ENCODE measurements at regions not wholly inside any gene's neighbourhood (a gene's known extent, or its start where the extent isn't known, plus 50 kb on each side); places are given as distances from the start of the nearest gene placed in this dataset.

DNA sequence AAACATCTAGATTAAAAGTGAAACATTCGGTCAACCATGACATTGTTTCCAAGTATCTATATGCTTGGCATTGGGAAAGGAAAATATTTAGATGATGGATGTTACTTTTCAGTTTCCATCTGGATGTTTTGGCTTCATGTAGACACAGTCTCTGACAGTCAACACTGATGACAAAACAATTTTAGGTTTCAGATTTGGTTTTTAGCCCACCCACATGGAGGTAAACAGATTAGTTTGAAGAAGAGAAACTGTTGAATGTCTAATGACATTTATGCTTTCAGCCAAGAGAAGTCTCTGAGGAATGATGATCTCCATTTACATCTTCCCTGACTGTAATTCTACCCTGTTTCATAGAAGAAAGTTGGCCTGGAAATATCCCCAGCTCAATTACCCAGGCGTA, 379.1 kb downstream of the SLITRK6 start:
- TF ChIP-seq EZH2phosphoT487 (IDR thresholded peaks at IDR 0.05; ENCODE audit: borderline replicate concordance, low read length) (no peak), EZH2 (IDR thresholded peaks at IDR 0.05; ENCODE audit: low read length, unreplicated experiment) (no peak)
- TF ChIP-seq, protein P1, sequence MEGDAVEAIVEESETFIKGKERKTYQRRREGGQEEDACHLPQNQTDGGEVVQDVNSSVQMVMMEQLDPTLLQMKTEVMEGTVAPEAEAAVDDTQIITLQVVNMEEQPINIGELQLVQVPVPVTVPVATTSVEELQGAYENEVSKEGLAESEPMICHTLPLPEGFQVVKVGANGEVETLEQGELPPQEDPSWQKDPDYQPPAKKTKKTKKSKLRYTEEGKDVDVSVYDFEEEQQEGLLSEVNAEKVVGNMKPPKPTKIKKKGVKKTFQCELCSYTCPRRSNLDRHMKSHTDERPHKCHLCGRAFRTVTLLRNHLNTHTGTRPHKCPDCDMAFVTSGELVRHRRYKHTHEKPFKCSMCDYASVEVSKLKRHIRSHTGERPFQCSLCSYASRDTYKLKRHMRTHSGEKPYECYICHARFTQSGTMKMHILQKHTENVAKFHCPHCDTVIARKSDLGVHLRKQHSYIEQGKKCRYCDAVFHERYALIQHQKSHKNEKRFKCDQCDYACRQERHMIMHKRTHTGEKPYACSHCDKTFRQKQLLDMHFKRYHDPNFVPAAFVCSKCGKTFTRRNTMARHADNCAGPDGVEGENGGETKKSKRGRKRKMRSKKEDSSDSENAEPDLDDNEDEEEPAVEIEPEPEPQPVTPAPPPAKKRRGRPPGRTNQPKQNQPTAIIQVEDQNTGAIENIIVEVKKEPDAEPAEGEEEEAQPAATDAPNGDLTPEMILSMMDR (conservative IDR thresholded peaks at IDR 0.05; ENCODE audit: low read depth, low read length): no peak
